ENCODE measurements at regions not wholly inside any gene's neighbourhood (a gene's known extent, or its start where the extent isn't known, plus 50 kb on each side); places are given as distances from the start of the nearest gene placed in this dataset.
"Not testable (repeated sequence)": the region's sequence is repeated elsewhere in the genome, so short reads cannot be mapped to it uniquely, and the experiment has no call there.

- not testable (repeated sequence) for DNase-seq
These were observed 150.2 kb downstream of the SEC14L1 start for GRCh38 chr17:77290759-77291558.

GRCh38 chr17:77291591-77292386, 151.0 kb downstream of the SEC14L1 start:
- no peak for DNase-seq

GRCh38 chr17:77294761-77295160, 154.0 kb downstream of the SEC14L1 start:
- DNase-seq: no peak

DNA sequence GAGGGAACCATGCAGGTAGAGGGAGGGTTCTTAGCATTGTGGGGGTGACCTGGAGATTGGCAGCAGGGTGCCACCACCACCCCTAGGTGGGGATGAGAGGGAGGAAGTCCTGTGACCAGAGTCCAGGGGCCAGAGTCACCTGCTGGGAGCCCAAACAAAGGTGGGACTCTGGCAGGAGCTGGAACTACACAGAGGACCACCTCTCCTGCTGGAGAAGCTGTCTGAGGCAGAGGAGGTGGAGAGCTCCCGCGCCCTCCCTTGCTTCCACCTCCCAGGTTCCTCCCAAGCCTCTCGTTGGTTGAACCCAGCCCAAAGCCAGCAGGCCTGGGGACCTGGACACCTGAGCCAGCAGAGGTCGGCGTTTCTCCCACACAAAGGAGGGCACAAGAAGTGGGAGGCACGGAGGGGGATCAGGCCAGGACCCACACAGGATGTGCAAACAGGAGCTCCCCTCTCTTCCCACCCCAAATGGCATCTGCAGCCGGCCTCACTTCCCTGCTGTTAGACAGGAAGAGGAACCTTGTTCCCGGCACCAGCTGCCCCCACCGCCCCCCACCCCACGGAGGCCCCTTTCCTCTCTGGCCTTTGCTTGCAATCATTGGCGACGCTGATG, 154.6 kb downstream of the SEC14L1 start:
- DNase-seq: no peak

DNA sequence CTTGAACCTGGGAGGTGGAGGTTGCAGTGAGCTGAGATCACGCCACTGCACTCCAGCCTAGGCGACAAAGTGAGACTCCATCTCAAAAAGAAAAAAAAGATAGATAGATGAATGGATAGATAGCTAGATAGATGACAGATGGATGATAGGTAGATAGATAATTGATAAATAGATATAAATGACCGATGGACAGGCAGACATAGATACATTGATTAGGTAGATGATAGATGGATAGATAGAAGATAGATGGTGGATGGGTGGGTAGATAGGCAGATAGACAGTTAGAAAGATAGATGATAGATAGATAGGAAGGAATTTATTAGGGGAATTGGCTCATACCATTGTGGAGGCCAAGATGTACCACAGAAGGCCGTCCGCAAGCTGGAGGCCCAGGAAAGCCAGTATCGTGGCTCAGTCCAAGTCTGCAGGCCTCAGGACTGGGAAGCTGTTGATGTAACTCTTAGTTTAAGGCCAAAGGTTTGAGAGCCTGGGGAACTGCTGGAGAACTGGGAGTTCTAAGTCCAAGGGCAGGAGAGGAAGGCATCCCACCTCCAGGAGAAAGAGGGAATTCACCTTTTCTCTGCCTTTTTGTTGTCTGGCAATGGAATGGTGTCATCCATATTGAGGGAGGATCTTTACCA, 156.1 kb downstream of the SEC14L1 start:
- DNase-seq: no peak

DNA sequence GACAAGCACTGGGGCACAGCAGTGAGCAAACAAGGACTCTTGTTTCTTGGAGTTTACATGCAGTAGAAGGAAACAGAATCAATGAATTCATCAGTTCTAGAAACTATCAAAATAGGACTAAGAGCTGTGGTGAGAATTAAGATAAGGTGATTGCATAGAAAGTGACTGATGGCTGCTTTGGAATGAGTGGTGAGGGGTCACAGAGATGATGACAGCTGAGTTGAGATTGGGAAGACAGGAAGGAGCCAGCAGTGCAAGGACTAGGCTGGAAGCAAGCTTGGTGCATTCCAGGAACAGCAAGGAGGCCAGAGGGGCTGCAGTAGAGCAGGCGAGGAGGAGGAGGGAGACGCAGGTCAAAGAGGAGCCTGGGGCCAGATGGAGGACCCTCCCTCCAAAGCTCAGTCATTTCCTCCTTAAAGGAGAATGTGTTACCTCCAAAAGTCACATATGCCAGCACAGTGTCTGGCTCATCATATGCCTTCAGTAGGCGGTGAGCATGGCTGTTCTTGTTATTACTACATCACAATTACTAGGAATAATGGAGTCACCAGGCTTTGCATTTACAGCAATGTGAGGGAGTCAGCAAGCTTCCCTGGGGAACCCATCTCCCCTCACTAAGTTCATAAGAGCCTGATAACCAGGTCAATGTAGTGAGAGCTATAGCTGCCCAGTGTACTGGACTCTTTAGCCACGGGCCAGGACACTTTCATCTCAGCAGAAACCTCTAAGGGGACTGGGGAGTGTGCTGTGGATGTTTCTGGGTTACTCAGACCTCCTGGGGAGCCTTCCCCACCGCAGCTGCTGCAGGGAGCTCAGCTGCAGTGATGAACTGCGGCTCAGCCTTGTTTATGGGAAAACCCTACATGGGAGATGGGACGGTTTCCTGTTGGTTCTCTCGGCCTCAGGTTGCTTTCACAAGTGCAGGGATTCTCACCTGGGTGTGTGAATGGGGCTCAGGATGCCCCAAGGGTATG, 157.2 kb downstream of the SEC14L1 start:
- DNase-seq: no peak

DNA sequence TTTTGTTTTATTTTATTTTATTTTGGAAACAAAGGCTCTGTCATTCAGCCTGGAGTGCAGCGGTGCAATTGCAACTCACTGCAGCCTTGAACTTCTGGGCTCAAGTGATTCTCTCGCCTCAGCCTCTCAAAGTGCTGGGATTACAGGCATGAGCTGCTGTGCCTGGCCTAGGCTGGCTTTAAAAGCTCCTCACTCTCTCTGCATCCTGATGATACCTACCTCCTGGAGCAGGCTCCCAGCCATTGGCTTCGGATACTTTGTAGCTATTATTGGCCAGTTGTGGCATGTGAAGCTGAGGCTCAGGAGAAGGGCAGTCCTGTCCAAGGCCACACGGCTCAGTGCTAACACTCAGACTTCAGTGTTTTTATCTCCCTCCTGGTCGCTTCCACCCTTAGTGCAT, 158.0 kb downstream of the SEC14L1 start:
- DNase-seq: no peak

- no peak for DNase-seq
These were observed 158.7 kb downstream of the SEC14L1 start for GRCh38 chr17:77299256-77300015.

DNA sequence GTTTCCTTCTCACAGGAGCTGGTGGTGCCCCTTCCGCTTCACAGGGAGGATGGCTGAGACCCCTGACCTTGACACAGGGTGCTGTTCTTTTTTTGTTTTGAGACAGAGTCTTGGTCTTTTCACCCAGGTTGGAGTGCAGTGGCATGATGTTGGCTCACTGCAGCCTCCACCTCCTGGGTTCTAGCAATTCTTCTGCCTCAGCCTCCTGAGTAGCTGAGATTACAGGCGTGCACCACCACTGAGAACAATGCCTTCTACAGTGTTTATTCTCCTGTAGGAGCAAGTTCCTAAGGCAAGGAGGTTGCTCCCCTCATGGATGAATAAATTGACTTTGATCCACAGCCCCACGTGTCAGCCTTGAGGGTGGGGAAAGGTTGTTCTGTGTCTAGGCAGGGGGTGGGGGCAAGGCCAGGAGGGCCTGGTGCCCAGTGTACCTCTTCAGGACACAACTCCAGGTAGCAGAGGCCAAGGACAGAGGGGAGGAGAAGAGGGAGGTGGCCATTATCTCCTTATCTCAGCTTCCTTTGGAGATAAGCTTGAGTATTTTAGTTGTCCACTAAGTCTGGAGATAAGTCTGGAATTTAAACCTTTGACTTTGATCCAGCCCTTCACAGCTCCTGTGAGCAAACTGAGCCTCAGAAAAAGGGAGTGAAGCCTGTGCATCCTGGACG, 159.4 kb downstream of the SEC14L1 start:
- DNase-seq: no peak

DNA sequence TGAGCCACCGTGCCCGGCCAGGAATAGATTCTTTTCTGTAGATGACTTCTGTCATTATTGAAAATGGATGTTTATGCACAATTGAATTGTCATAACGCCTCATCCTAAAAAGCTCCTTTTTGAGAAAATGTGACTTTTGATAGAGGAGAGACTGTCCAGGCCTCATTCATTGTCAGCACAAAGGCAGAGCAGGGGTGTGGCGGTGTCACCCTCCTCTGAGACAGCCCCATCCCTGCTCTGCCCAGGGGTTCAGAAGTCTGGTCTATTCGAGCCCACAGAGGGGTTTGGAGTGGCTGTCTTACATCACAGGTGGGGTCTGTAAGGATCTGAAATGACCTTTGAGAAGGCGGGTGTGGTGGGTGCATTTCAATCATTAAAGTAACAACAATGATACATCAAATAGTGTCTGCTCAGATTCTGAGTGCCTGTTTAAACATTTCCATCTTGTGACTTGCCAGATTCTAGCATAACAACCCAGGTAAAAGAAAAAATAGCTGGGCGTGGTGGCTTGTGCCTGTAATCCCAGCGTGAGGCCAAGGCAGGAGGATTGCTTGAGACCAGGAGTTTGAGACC, 161.0 kb downstream of the SEC14L1 start:
- no peak for DNase-seq

- no peak for DNase-seq
These were observed 161.9 kb downstream of the SEC14L1 start for GRCh38 chr17:77302682-77303081.

- no peak for DNase-seq
These were observed 162.9 kb downstream of the SEC14L1 start for GRCh38 chr17:77303620-77304019.

GRCh38 chr17:77304051-77304745, 163.4 kb downstream of the SEC14L1 start:
- DNase-seq: no peak

DNA sequence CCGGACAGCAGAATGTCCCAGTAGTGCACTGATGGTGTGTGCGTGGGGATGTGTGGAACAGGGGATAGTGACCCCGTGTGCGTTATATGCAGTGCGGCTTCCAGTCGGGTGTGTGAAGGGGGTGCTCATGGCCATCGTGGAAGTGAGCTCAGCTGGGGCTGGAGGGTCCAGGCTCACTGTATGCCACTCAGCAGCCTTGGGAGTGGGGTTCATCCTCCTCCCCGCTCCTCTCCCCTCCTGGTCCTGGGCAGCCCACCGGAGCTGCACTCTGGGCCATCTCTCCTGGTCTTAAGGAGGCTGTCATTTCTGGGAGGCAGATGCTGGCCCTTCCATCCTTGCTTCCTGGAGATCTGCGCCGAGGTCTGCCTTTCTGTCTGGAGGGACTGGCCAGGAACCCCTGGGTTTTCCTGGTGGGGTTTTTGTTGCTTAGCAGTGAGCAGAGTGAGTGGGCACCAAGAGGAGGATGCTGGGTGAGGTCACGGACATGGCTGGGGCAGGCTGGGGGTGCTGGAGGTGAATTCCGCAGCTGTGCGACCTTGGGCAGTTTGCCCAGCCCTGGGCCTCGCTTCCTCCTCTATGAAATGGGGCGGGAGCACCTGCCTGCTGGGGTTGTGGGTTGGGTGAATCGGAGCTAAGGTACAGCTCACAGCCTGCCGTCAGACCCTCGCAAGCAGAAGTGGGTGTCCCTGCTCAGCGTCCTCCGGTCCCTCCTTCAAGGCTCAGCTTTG, 164.1 kb downstream of the SEC14L1 start:
- no peak for DNase-seq

DNA sequence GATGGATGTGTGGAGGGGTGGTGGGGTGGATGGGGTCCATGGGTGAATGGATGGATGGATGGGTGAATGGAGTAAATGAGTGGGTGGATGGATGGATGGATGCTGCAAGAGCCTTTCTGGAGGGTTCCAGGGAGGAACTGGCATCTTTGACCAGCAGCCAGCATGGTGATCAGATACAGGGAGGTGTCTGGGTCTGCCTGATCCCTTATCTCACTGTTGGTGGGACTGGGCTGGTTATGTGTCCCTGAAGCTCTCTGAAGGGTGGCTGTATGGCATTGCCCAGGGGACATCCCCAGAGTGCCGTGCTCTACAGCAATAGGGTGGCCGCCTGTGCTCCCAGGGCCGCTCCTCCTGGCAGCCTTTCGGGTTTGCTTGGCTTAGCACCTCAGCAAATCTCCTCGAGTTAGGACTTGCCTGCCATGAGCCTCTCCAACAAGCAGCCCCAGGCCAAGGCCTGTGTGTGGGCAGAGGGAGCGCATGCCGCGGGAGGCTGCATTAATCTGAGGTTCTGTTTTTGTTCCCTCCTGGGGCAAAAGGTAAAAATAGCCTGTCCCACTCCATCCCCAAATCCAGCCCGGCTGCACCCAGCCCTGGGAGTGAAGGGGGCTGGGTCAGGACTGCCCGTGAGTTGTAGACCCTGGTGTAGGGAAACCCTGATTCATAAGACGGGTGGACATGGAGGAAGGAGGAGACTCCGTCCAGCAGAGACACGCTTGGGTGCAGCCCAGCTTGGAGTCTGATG, 165.4 kb downstream of the SEC14L1 start:
- no peak for DNase-seq

DNA sequence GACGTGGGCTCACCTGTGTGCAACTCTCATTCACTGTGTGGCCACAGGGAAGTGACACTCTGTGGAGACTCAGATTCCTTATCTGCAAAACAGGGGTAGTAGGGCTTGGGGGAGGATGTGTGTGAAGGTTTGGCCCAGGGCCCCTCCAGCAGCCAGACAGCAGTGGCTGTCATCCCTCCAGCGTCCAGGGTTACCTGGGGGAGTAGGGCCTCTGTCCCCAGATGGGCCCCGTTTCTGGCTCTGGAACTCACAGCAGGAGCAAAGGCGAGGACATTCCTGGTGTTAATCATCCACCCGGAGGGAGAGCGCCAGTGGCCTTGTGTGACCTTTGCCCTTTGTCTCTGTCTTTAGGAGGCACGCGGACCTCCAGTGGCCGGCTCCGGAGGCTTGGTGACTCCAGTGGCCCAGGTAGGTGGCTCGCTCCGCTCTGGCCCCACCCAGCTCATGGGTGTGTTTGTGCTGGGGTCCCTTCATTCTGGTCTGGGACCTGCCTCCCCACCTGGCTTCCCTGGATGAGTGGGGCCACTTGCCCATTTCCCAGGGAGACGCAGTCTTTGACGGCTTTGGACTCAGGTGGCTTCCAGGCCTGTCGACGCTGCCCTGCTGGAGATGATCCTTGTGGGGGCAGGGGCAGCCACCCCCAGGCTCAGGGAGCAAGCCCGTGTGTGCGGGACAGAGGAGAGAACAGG, 166.2 kb downstream of the SEC14L1 start:
- no peak for DNase-seq
